ENCODE measurements at regions not wholly inside any gene's neighbourhood (a gene's known extent, or its start where the extent isn't known, plus 50 kb on each side); places are given as distances from the start of the nearest gene placed in this dataset.
"Not testable (repeated sequence)": the region's sequence is repeated elsewhere in the genome, so short reads cannot be mapped to it uniquely, and the experiment has no call there.

DNA sequence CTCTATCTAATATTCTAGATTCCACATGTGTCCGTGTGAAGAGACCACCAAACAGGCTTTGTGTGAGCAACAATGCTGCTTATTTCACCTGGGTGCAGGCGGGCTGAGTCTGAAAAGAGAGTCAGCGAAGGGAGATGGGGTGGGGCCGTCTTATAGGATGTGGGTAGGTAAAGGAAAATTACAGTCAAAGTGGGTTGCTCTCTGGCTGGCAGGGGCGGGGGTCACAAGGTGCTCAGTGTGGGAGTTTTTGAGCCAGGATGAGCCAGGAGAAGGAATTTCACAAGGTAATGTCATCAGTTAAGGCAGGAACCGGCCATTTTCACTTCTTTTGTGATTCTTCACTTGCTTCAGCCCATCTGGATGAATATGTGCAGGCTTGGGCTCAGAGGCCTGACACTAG lies 779.3 kb downstream of the RNF144A start:
- H3K27ac ChIP-seq (ENCODE audit: insufficient read depth, low read length, poor library complexity, severe bottlenecking); H3K9me3 ChIP-seq (ENCODE audit: control insufficient read depth, low read length); H3K4me3 ChIP-seq (ENCODE audit: insufficient read depth, low read depth, low read length, poor library complexity, severe bottlenecking); H3K4me1 ChIP-seq (ENCODE audit: control insufficient read depth, insufficient read depth, low read length, poor library complexity, severe bottlenecking); DNase-seq; H3K27me3 ChIP-seq (replicated peaks; ENCODE audit: control insufficient read depth, insufficient read depth, low read length, poor library complexity, severe bottlenecking); H3K36me3 ChIP-seq (ENCODE audit: control insufficient read depth, insufficient read depth, low read length): not testable (repeated sequence)

DNA sequence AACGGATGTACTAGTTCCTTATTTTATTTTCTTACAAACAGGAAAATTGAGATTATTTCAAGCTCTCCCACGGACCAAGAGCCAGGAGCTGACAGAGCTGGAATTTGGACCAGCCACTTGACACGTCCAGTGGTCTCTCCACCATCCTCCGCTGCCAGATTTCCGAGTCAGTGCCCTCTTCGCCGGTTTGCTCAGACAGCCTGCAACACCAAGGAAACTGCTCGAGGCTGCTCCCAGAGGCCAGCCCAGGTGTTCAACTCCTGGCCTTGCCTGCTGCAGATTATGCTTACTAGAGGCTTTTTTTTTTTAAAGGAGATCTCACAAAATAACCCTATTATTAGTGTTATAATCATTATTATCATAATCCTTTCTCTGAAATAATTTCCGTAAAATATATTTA lies 779.8 kb downstream of the RNF144A start:
- Histone ChIP-seq H3K36me3 (ENCODE audit: control insufficient read depth, insufficient read depth, low read length) (no peaks in the 10 kb centered on the region), H3K27ac (ENCODE audit: insufficient read depth, low read length, poor library complexity, severe bottlenecking) (no peak overlapping the region), H3K4me3 (ENCODE audit: insufficient read depth, low read depth, low read length, poor library complexity, severe bottlenecking) (no peak overlapping the region), H3K9me3 (ENCODE audit: control insufficient read depth, low read length) (no peaks in the 10 kb centered on the region), H3K27me3 (replicated peaks; ENCODE audit: control insufficient read depth, insufficient read depth, low read length, poor library complexity, severe bottlenecking) (no peaks in the 10 kb centered on the region), H3K4me1 (ENCODE audit: control insufficient read depth, insufficient read depth, low read length, poor library complexity, severe bottlenecking) (no peaks in the 10 kb centered on the region)
- DNase-seq, result no peak

DNA sequence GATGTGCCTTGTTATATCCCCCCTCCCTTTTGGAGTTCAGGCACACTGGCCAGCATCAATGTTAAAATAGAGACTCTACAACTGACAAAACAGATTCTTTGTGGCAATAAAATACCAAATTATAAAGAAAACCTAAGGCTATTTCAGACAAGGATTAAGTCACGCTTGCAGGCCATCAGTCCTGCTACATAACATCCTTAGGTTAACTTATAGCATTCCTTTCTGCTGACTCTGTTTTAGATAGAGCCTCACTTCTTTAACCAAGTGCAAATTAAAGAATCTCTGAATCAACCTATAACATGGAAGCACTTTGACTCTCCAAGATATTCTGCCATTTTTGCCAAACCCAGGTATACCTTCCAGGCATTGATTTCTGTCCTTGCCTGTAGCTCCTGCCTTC lies 784.6 kb downstream of the RNF144A start:
- Histone ChIP-seq H3K4me1 (ENCODE audit: control insufficient read depth, insufficient read depth, low read length, poor library complexity, severe bottlenecking) (no peaks in the 10 kb centered on the region), H3K9me3 (ENCODE audit: control insufficient read depth, low read length) (no peaks in the 10 kb centered on the region), H3K27me3 (replicated peaks; ENCODE audit: control insufficient read depth, insufficient read depth, low read length, poor library complexity, severe bottlenecking) (no peaks in the 10 kb centered on the region), H3K4me3 (ENCODE audit: insufficient read depth, low read depth, low read length, poor library complexity, severe bottlenecking) (no peak overlapping the region), H3K36me3 (ENCODE audit: control insufficient read depth, insufficient read depth, low read length) (no peaks in the 10 kb centered on the region), H3K27ac (ENCODE audit: insufficient read depth, low read length, poor library complexity, severe bottlenecking) (no peak overlapping the region)
- no peak for DNase-seq

DNA sequence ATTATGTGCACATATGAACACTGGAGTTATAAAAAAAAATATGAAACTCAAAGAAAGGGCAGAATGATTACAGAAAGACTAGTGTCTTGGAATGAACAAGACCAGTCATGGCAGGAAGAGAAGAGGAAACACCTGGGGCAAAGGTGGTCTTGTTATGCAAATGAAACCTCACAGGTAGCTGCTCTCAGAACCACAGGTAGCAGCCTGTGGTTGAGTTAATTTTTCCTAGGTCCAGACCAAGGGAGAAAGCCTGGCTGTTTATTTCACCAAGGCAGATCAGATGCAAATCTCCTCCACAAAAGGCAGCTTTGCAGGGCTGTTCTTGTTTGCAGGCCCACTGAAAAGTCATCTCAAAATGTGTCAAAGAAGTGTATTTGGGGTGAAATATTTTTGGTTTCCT lies 785.8 kb downstream of the RNF144A start:
- Histone ChIP-seq H3K27ac (ENCODE audit: insufficient read depth, low read length, poor library complexity, severe bottlenecking) (no peak overlapping the region), H3K27me3 (replicated peaks; ENCODE audit: control insufficient read depth, insufficient read depth, low read length, poor library complexity, severe bottlenecking) (no peaks in the 10 kb centered on the region), H3K9me3 (ENCODE audit: control insufficient read depth, low read length) (no peaks in the 10 kb centered on the region), H3K4me3 (ENCODE audit: insufficient read depth, low read depth, low read length, poor library complexity, severe bottlenecking) (no peak overlapping the region), H3K4me1 (ENCODE audit: control insufficient read depth, insufficient read depth, low read length, poor library complexity, severe bottlenecking) (no peaks in the 10 kb centered on the region), H3K36me3 (ENCODE audit: control insufficient read depth, insufficient read depth, low read length) (no peaks in the 10 kb centered on the region)
- DNase-seq, result no peak

DNA sequence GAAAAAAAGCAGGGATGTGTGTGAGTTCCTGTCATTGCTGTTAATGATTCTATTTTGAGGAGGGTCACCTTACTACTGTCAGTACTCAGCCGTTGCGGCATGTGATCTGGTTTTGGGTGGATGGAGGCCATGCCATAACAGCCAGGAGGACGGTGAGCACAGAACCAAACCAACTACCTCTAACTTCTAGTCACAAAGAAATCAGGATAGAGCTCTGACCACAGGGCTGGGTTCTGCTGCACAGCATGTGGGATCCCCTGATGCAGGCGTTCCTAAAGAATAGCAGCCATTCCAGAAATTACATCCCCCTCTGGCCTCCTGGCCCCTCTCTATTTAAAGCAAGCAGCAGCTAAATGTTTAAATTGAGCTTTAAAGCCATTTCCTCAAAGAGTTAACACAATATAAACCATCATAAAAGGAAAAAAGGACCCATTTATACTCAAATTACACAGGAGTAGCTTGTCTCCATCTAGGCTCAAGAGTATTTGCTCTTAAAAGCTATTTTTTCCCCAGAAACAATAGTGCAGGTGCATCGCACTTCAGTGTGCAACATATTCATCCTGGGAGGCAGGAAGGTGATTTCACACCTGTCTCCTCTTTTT lies 786.4 kb downstream of the RNF144A start:
- H3K4me3 ChIP-seq (ENCODE audit: insufficient read depth, low read depth, low read length, poor library complexity, severe bottlenecking), result no peak overlapping the region
- DNase-seq, result no peak
- H3K4me1 ChIP-seq (ENCODE audit: control insufficient read depth, insufficient read depth, low read length, poor library complexity, severe bottlenecking), result no peaks in the 10 kb centered on the region
- H3K27ac ChIP-seq (ENCODE audit: insufficient read depth, low read length, poor library complexity, severe bottlenecking), result no peak overlapping the region
- no peaks in the 10 kb centered on the region for H3K9me3 ChIP-seq (ENCODE audit: control insufficient read depth, low read length)
- no peaks in the 10 kb centered on the region for H3K36me3 ChIP-seq (ENCODE audit: control insufficient read depth, insufficient read depth, low read length)
- no peaks in the 10 kb centered on the region for H3K27me3 ChIP-seq (replicated peaks; ENCODE audit: control insufficient read depth, insufficient read depth, low read length, poor library complexity, severe bottlenecking)

DNA sequence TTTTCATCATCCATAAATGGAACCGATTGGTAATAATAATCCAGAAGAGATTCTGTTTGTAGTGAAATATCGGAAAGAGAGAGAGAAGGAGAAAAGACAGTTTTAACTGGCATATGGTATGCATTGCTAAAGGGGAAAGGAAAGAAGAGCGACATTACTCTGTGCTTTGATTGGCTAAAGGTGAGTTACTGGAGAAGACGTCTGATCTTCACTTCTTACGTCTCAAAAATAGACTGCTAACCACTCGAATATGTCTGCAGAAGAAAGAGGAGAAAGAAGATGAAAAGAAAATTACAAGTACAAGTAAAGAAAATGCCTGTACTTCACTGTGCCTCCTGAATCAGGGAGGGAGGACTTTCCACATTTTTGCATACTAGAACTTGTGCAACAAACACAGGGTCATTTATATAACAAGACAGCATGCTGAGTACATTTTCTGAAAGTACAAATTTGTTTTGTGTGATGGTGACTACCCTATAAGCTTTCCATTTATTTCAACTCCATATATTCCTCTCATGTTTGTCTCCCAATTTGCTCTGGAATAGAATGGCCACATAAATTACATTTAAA lies 787.2 kb downstream of the RNF144A start:
- Histone ChIP-seq H3K4me3 (ENCODE audit: insufficient read depth, low read depth, low read length, poor library complexity, severe bottlenecking) (no peak overlapping the region), H3K27me3 (replicated peaks; ENCODE audit: control insufficient read depth, insufficient read depth, low read length, poor library complexity, severe bottlenecking) (no peaks in the 10 kb centered on the region), H3K4me1 (ENCODE audit: control insufficient read depth, insufficient read depth, low read length, poor library complexity, severe bottlenecking) (no peaks in the 10 kb centered on the region), H3K27ac (ENCODE audit: insufficient read depth, low read length, poor library complexity, severe bottlenecking) (no peak overlapping the region), H3K36me3 (ENCODE audit: control insufficient read depth, insufficient read depth, low read length) (no peaks in the 10 kb centered on the region), H3K9me3 (ENCODE audit: control insufficient read depth, low read length) (no peaks in the 10 kb centered on the region)
- DNase-seq, result no peak

DNA sequence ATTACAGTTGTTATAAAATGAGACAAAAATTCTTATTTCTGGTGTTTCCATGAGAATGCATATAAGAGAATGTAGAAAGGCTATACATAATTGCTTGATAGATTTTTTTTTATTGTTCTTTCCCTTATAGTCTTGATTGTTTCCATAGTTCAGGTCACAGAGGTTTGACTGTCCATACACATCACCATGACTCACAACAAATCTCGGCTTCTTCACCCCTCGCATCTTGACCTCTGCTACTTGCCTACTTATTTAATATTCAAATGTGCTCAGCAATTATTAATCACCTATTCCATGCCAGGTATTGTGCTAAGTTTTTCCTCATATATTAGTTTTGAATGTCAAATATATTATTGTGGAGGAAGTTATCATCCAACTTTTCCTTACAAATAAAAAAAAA lies 789.6 kb downstream of the RNF144A start:
- DNase-seq, result no peak
- Histone ChIP-seq H3K27ac (ENCODE audit: insufficient read depth, low read length, poor library complexity, severe bottlenecking) (no peak overlapping the region), H3K9me3 (ENCODE audit: control insufficient read depth, low read length) (no peaks in the 10 kb centered on the region), H3K4me1 (ENCODE audit: control insufficient read depth, insufficient read depth, low read length, poor library complexity, severe bottlenecking) (no peaks in the 10 kb centered on the region), H3K36me3 (ENCODE audit: control insufficient read depth, insufficient read depth, low read length) (no peaks in the 10 kb centered on the region), H3K27me3 (replicated peaks; ENCODE audit: control insufficient read depth, insufficient read depth, low read length, poor library complexity, severe bottlenecking) (no peaks in the 10 kb centered on the region), H3K4me3 (ENCODE audit: insufficient read depth, low read depth, low read length, poor library complexity, severe bottlenecking) (no peak overlapping the region)

DNA sequence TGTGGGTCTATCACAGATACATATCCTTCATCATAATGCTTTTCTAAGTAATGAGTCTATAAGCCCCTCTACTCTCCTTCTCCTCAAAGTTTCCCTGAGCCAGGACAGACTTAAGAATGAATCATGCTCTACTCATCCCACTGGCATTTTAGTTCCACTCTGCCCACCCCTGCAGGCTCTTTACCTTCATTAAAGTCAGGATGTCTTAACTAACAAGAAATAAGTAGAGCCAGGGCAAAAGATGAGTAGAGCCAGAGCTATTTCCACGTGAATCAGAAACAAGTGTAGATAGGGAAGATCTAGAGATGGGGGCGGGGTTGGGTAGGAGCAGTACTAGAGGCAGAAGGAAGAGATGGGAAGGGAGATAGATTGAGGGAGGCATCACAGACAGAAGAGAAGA lies 790.5 kb downstream of the RNF144A start:
- Histone ChIP-seq H3K4me3 (ENCODE audit: insufficient read depth, low read depth, low read length, poor library complexity, severe bottlenecking) (no peak overlapping the region), H3K4me1 (ENCODE audit: control insufficient read depth, insufficient read depth, low read length, poor library complexity, severe bottlenecking) (no peaks in the 10 kb centered on the region), H3K36me3 (ENCODE audit: control insufficient read depth, insufficient read depth, low read length) (no peaks in the 10 kb centered on the region), H3K27me3 (replicated peaks; ENCODE audit: control insufficient read depth, insufficient read depth, low read length, poor library complexity, severe bottlenecking) (no peaks in the 10 kb centered on the region), H3K27ac (ENCODE audit: insufficient read depth, low read length, poor library complexity, severe bottlenecking) (no peak overlapping the region), H3K9me3 (ENCODE audit: control insufficient read depth, low read length) (no peaks in the 10 kb centered on the region)
- no peak for DNase-seq

DNA sequence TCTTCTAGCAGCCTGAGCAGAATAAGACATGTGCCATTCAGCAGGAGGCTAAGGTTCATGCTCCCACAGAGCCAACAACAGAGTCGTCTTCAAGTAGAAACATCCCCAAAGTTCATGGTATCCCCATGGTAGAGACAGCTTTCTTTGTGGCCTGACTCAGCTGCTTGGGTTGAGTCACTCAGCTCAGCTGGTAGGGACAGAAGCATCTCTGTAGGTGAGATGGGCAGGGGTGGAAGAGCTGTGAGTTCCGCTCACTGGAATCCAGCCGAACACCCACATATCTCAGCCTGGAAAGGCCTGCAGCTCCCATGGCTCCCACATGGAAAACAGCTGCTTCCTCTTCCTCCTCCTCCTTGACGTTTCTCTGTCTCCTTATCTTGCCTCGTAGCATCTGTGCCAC lies 792.7 kb downstream of the RNF144A start:
- DNase-seq, result no peak
- H3K4me1 ChIP-seq (ENCODE audit: control insufficient read depth, insufficient read depth, low read length, poor library complexity, severe bottlenecking), result no peaks in the 10 kb centered on the region
- H3K36me3 ChIP-seq (ENCODE audit: control insufficient read depth, insufficient read depth, low read length), result no peaks in the 10 kb centered on the region
- H3K9me3 ChIP-seq (ENCODE audit: control insufficient read depth, low read length), result no peaks in the 10 kb centered on the region
- H3K27me3 ChIP-seq (replicated peaks; ENCODE audit: control insufficient read depth, insufficient read depth, low read length, poor library complexity, severe bottlenecking), result no peaks in the 10 kb centered on the region
- no peak overlapping the region for H3K4me3 ChIP-seq (ENCODE audit: insufficient read depth, low read depth, low read length, poor library complexity, severe bottlenecking)
- no peak overlapping the region for H3K27ac ChIP-seq (ENCODE audit: insufficient read depth, low read length, poor library complexity, severe bottlenecking)

DNA sequence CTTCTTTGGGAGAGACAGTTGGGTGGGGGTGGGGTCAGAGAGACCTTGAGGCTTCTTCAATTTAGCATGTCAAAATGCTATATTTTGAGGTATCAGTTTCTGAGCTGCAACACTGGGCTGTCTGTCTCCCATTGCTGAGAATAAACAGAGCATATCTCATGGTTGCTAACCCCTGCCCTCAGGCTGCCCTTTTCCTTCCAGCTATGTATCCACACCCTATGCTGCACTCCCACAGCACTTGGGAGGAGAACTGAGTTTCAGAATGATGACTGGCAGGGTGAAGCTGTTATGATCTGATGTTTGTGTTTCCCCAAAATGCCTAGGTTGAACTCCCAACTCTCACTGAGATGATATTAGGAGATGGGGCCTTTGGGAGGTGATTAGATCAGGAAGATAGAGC lies 794.0 kb downstream of the RNF144A start:
- no peaks in the 10 kb centered on the region for H3K9me3 ChIP-seq (ENCODE audit: control insufficient read depth, low read length)
- no peak for DNase-seq
- no peak overlapping the region for H3K27ac ChIP-seq (ENCODE audit: insufficient read depth, low read length, poor library complexity, severe bottlenecking)
- H3K4me1 ChIP-seq (ENCODE audit: control insufficient read depth, insufficient read depth, low read length, poor library complexity, severe bottlenecking), result no peaks in the 10 kb centered on the region
- no peak overlapping the region for H3K4me3 ChIP-seq (ENCODE audit: insufficient read depth, low read depth, low read length, poor library complexity, severe bottlenecking)
- no peaks in the 10 kb centered on the region for H3K36me3 ChIP-seq (ENCODE audit: control insufficient read depth, insufficient read depth, low read length)
- H3K27me3 ChIP-seq (replicated peaks; ENCODE audit: control insufficient read depth, insufficient read depth, low read length, poor library complexity, severe bottlenecking), result no peaks in the 10 kb centered on the region

Data from effector memory CD4-positive, alpha-beta T cell (primary cell).